ENCODE measurements at regions not wholly inside any gene's neighbourhood (a gene's known extent, or its start where the extent isn't known, plus 50 kb on each side); places are given as distances from the start of the nearest gene placed in this dataset.

- no peak for DNase-seq
Observed at GRCh38 chr1:113219828-113220227, 146.8 kb downstream of the LRIG2 start.

GRCh38 chr1:113223040-113223439 is 150.0 kb downstream of the LRIG2 start:
- DNase-seq = no peak

- peak; percentile 5 for DNase-seq
Observed at GRCh38 chr1:113223546-113223945, 150.5 kb downstream of the LRIG2 start.

GRCh38 chr1:113226148-113226547 is 153.2 kb downstream of the LRIG2 start:
- DNase-seq = no peak

GRCh38 chr1:113231866-113232265 is 158.4 kb upstream of the MAGI3 start:
- DNase-seq = no peak

- DNase-seq = no peak
Observed at GRCh38 chr1:113233441-113233840, 156.9 kb upstream of the MAGI3 start.

- no peak for DNase-seq
Observed at GRCh38 chr1:113241237-113241636, 149.1 kb upstream of the MAGI3 start.

- DNase-seq = no peak
Observed at GRCh38 chr1:113242481-113242880, 147.8 kb upstream of the MAGI3 start.

- no peak for DNase-seq
Observed at GRCh38 chr1:113243529-113243928, 146.8 kb upstream of the MAGI3 start.

GRCh38 chr1:113244112-113244820 is 146.0 kb upstream of the MAGI3 start:
- no peak for DNase-seq

- no peak for DNase-seq
Observed at GRCh38 chr1:113245252-113245651, 145.1 kb upstream of the MAGI3 start.

GRCh38 chr1:113246929-113247328 is 143.4 kb upstream of the MAGI3 start:
- no peak for DNase-seq

GRCh38 chr1:113247355-113247754 is 143.0 kb upstream of the MAGI3 start:
- DNase-seq = no peak

- no peak for DNase-seq
Observed at GRCh38 chr1:113247782-113248181, 142.5 kb upstream of the MAGI3 start.

GRCh38 chr1:113248494-113248893 is 141.8 kb upstream of the MAGI3 start:
- no peak for DNase-seq

- DNase-seq = no peak
Observed at GRCh38 chr1:113250161-113250560, 140.2 kb upstream of the MAGI3 start.

- no peak for DNase-seq
Observed at GRCh38 chr1:113252166-113252565, 138.1 kb upstream of the MAGI3 start.

- DNase-seq = no peak
Observed at GRCh38 chr1:113253187-113253586, 137.1 kb upstream of the MAGI3 start.

GRCh38 chr1:113253590-113253989 is 136.7 kb upstream of the MAGI3 start:
- no peak for DNase-seq

- DNase-seq = no peak
Observed at GRCh38 chr1:113255038-113255719, 135.1 kb upstream of the MAGI3 start.

GRCh38 chr1:113255720-113256347 is 134.5 kb upstream of the MAGI3 start:
- DNase-seq = peak; percentile 4

GRCh38 chr1:113256348-113256729 is 134.0 kb upstream of the MAGI3 start:
- DNase-seq = no peak

- no peak for DNase-seq
Observed at GRCh38 chr1:113259988-113260387, 130.3 kb upstream of the MAGI3 start.

- no peak for DNase-seq
Observed at GRCh38 chr1:113265196-113265595, 125.1 kb upstream of the MAGI3 start.

All from fibroblast of skin of abdomen (primary cell).